Hepatic stellate cell (primary cell): ENCODE measurements at regions not wholly inside any gene's neighbourhood (a gene's known extent, or its start where the extent isn't known, plus 50 kb on each side); places are given as distances from the start of the nearest gene placed in this dataset.
"Not testable (repeated sequence)": the region's sequence is repeated elsewhere in the genome, so short reads cannot be mapped to it uniquely, and the experiment has no call there.

Experiments
- DNase-seq: peaks from one replicate; pipeline ENCODE4 v3.0.0; 2011; ENCODE audit warnings: low spot score

DNA sequence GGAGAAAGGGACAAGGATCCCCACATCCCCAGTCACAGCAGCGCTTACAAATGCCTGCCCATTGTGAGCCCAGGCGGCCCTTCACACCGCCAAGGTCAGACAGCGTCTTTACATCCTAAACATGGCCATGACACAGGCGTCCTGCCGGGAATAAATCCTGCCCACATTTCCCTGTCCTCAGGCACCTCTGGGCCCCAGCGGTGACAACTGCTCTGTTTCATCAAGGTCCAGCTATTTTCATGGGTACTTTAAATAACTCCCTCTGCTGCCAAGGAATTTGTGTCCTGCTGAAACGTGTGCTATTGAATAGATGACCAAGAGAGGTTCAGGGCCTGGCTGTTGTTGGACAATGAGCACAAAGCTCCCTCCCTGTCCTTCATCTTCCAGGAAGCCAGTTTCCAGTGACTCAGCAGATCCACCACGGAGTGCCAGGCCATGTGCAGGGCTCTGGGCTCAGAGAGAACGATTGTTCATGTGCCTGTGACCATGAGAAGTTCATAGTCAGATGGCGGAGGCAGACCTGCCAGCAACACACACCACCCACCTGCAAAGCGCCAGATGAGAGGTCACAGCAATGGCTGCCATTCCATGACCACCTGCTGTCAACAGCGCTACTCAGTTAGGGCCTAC lies 195.8 kb downstream of the MATN1 start:
- no peak for DNase-seq

DNA sequence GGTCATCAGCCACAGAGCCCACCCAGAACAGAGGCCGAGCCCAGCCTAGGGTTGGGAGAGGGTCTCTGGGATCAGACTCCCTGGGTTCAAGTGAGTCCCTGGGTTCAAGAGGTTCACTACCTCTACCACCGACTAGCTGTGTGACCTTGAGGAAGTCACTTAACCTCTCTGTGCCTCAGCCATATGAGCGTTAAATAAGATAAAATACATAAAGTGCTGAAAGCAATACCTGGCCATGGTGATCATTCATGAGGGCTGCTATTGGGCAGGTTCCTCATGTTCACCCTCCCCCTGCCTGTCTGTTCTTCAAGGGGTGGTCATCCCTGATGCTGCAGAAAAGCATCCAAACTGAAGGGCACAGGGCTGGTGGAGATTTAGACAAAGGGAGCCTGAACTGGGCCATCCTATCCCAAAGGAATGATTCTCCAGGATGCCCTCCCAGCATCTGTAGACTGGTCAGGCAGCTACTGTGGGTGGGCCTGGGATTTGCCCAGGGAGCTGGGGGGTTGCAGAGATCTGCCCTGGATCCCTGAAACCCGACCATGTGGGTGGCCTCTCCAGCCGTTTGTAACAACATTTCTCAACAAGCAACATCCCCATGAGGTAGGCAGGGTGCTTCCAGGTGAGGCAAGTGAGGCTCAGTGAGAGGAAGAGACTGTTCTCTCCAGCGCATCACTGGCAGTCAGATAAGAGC lies 196.6 kb downstream of the MATN1 start:
- DNase-seq = no peak

DNA sequence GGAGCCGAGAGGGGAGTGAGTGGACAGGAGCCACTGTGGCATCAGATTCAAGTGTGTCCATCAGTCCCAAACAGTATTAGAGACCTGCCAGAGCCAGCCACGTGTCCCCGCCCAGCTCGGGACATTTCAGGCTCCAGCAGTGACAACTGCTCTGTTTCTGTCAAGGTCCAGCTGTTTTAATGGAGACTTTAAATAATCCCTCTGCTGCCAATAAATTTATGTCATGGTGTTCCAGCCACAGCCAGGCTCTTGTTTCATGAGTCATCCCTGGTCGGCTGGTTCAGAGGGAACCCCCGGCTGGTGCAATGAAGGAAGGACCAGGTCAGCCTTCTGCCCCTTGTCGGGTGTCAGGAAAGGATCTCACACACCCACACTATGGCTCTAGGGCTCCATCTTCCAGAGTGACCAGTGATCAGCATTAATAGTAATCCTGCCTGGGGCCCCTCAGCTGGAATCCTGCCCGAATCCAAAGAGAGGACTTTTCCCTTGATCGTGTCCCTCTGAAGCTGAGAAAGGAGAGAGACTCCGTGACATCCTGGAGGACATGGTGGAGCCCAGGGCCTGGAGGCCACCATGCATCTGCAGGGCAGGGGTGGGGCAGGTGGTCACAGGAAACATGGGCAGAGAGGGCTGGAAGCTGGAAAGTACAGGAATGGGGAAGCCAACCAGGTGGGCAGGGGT lies 197.3 kb downstream of the MATN1 start:
- no peak for DNase-seq

DNA sequence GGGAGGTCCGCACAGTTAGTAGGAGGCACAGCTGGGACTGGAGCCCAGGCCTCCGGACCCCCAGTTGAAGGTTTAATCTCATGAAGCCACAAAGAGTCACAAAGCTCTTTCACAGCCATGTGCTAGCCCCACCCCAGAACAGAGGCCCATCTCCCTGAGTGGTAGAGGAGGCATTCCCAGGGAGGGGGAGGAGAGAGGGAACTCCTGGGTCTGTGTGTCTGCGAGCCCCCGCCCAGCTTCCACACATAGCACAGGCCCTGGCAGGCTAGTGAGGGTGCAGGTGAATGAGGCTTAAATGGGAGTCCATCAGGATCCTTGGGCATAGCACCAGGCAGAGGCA lies 197.8 kb downstream of the MATN1 start:
- no peak for DNase-seq

DNA sequence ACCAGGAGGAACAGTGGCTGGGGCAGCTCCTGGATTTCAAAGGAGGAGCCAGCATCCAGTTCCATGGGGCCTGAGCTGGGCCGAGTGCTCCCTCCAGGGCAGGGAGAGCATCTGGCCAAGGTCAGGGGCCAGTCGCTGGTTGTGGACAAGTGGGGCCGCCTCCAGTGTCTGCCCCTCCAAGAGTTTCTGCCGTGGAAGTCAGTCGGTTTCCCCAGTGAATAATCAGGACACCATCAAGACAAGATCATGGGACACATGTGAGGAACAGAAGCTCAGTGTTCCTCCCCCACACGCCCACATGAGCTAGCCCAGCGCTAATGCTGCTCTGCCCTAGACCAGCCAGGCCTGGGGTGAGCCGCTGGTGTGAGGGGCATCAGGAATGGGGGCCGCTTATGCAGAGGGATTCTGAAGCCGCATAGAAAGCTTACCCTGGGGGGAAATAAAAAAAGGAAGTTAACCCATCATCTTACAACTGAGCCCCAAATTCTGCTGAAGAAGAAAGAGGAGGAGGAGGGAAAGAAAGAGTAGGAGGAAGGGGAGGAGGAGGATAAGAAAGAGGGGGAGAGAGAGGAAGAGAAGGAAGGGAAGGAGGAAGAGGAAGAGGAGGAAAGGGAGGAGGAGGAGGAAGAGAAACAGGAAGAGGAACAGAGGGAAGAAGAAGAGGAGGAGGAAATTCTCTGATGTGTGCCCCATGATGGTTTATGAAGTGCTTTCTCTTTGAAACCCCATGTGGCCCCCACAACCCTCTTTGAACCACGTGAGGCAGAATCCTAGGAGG lies 198.4 kb downstream of the MATN1 start:
- DNase-seq = no peak

DNA sequence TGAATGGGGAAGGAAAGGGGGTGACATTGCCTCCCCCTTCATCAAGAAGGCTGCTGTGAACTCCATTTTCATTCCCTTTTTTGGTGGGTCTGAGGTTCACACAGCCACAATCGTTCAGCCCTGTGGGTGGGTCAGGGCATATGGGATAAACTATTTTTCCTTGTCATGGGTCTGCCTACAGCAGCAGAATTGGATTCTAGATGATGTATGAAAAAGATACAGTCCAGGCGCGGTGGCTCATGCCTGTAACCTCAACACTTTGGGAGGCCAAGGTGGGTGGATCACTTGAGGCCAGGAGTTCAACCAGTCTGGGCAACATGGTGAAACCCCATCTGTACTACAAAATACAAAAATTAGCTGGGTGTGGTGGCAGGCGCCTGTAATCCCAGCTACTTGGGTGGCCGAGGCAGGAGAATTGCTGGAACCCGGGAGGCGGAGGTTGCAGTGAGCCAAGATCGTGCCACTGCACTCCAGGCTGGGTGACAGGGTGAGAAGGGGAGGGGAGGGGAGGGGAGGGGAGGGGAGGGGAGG lies 199.3 kb downstream of the MATN1 start:
- DNase-seq = not testable (repeated sequence)

DNA sequence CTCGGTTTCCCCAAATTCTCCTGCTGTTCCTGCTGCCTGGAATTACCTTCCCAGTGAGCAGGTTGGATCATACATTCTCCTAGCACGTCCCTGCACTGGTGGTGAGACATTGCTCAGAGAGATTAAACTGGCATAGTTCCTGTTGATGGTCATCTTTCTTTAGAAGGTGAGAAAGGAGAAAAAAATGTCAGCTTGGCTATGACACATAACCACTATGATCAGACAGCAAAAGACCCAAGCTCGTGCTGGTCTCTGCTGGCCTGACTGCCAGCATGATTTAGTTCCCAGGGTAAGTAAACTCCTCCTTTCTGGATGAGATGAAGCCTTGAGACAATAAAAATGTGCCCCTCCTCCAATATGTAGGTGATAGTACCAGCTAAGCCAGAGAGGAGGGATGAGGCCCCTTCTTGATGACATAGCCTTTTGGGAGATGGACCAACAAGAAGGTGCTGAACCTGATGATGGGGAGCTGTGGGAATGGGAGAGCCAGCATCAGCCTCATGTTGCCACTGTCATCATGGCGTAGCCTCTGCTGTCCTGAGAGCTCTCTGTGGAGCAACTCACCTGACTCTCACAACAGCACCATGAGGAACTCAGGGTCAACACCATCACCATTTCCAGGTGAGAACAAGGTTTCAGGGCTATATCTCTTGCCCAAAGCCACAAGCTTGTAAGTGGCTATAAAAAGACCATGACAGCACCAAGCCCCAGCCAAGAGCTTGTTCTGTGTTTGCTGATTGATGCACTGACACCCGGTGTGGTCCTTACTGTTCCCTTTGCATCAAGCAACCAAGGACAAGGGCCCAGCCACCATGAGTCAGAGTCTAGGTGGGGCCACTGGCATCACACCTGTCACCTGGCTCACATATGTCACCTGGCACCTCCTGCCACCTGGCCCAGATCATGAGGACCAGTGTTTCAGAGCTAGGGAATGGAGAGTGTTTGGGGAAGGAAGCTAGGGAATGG lies 200.0 kb downstream of the MATN1 start:
- DNase-seq = no peak

DNA sequence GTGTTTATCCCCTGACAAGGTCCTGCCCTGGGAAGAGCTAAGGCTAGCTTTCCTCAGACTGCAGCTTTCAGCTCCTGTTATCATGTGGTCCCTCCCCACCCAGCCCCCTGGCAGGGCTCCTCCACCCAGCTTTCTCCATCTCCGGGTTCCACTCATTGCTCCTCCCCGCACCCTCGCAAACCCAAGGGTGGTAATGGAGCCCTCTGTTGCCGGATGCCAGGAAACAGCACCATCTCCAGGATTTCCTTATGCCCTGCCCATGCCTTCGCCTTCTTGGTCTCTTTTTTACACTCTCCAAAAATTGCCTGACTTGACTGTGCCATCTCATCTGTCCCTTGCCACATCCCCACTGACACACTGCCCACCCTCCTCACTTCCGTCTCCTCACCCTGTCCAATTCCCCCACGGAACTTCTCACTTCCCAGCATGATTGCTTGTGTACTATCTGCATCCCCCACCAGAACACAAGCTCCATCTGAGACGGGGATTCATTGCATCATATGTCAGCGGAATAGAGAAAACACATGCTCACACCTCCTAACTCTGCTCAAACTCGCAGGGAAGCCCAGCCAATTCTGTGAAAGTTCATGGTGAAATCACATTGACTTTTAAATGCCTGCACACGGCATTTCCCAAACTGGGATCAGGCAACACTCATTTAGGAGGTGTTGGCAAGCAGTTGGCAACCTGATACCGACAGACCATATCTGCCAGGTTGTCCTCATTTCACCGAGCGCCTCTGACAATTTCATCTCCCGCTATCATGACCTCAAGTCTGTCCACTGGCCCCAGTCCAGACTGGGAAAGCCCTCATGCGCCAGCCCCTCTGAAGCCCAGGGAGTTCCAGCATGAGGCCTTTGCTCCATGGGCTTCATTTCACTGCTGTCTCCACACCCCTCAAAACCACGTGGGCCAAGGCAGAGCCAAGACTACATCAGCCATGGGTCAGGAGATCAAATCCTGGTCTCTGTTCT lies 201.1 kb downstream of the MATN1 start:
- no peak for DNase-seq

DNA sequence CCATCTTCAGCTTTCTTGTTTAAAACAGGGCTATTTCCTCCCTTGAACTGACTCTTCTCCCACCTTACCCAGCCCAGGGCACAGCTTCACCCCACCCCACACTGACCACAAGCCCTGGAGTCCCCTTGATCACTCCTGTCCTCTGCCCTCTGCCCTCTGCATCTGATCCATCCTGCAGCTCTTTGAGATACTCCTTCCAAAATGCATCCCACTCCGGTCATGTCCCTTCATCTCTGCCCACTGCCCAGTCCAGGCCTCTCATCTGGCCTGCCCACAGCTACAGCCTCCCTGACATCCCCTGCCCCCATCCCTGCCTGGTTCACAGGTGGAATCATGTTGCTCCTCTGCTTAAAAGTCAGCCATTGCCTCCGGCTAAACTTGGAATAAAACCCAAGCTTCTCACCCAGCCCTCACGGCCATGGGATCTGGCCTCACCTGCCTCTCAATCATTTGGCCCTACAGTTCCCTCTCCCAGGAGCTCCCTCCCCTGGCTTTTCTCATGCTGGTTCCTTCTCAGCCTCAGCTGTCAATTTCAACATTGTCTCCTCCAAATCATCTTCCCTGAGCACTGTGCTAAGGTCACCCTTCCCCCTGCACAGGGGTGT lies 202.0 kb downstream of the MATN1 start:
- DNase-seq = no peak

DNA sequence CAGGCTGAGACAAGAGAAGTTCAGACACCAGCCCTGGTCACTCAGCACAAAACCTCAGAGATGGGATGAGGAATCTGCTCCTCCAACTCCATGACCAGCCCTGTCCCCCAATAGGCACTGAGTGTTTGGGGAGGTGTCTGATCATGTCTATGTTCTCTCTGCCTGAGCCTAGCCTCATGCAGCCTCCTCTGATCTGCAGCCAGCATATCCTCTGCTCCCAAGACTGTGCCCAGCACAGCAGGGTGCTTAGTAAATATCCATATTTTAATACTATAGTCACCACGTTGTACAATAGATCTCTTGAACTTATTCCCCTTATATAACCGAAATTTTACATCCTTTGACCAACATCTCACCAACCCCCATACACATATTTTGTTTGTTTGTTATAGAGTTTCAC lies 202.9 kb downstream of the MATN1 start:
- no peak for DNase-seq

DNA sequence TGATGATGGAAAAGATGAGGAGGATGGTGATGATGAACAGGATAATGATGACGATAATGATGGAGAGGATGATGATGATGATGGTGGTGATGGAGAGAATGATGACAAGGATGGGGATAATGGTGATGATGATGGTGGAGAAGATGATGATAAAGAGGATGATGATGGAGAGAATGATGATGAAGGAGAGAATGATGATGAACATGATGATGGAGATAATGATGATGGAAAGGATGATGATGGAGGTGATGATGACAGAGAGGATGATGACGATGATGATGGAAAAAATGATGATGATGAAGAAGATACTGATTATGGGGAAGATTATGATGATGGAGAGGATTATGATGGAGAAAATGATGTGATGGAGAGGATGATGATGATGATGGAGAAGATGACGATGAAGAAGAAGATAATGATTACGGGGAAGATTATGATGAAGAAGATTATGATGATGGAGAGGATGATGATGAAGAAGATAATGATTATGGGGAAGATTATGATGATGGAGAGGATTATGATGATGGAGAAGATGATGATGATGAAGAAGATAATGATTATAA lies 204.1 kb downstream of the MATN1 start:
- DNase-seq = no peak

GRCh38 chr1:30518696-30519095 lies 204.7 kb downstream of the MATN1 start:
- no peak for DNase-seq

DNA sequence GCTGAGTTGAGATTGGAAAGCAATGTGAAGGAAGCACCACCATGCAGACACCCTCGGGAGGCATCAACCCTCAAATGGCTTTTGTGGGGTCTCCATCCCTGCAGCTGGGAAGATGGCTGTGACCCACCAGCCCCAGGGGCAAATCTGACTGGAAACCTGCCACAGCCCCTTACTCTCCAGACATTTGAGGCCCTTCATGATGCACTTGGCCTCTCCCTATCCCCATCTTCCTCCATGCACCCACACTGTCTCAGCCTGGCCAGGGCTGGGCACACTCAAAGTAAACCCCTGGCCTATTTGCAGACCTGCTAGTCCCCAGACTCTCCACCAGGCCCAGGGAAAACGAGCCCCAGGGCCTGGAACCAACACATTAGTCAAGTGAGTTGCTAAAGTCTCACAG lies 205.2 kb downstream of the MATN1 start:
- no peak for DNase-seq

- not testable (repeated sequence) for DNase-seq
These were observed 205.7 kb downstream of the MATN1 start for GRCh38 chr1:30517666-30518065.

DNA sequence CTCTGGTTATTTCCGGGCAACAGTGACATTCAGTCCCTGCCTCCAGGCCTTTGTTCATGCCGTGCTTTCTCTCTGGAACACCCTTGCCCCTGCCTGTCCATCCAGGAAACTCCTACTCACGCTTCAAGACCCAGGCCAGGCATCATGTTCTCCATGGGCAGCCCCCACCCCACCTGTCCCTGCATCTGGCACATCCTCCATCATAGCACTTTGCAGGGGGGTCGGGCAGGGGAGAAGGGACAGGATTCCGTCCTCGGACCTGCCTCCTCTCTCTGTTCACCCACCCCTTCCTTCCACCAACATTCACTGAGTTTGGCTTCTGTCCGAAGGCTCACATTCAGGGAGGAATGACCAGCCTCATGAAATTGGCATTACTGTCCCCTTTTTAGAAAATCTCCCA lies 206.1 kb downstream of the MATN1 start:
- DNase-seq = not testable (repeated sequence)

- DNase-seq = no peak
These were observed 206.9 kb downstream of the MATN1 start for GRCh38 chr1:30516485-30516858.

GRCh38 chr1:30515755-30516484 lies 207.5 kb downstream of the MATN1 start:
- DNase-seq = no peak

GRCh38 chr1:30514945-30515344 lies 208.4 kb downstream of the MATN1 start:
- DNase-seq = no peak
